ENCODE measurements at regions not wholly inside any gene's neighbourhood (a gene's known extent, or its start where the extent isn't known, plus 50 kb on each side); places are given as distances from the start of the nearest gene placed in this dataset.

DNA sequence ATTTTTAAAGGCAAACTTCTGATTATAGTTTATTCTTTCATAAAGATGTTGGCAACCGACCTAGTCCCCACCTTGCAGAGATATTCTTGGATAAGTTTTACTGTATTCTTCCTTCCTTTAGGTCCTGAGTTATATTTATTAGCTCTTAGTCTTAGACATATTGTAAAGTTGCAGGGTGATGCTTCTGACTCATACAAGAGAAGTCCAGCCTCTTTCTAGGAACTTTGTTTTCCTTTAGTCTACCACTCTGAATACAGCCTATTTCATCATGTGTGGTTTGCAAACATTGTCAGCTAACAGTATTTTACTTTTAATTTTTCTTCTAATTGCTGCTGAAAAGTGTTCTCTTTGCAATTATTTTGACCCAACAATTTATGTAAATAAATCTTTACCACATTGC, 686.7 kb downstream of the COL12A1 start:
- H3K36me3 ChIP-seq, result no peaks in the 10 kb centered on the region
- no peak for TF ChIP-seq CTCF (IDR thresholded peaks at IDR 0.05; ENCODE audit: low read depth, low read length)
- no peak overlapping the region for H3K4me3 ChIP-seq (ENCODE audit: low read depth, low read length)
- H3K4me1 ChIP-seq, result no peaks in the 10 kb centered on the region
- no peak for DNase-seq
- no peaks in the 10 kb centered on the region for H3K9me3 ChIP-seq
- no peaks in the 10 kb centered on the region for H3K27me3 ChIP-seq

DNA sequence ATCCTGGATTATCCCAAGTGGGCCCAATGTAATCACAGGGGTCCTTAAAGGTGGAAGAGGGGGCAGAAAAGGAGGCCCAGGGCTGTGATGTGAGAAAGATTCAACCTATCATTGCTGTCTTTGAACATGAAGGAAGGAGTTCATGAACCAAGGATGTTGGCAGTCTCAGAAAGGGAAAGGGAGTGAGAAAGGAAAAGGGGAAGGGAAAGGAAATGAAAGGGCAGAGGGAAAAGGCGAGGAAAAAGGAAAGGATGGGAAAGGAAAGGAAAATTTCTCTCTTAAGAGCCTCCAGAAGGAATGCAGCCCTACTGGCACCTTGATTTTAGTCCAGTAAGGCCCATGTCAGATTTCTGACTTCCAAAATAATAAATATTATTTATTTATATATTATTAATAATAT, 687.8 kb downstream of the COL12A1 start:
- Histone ChIP-seq H3K36me3 (no peaks in the 10 kb centered on the region), H3K4me3 (ENCODE audit: low read depth, low read length) (no peak overlapping the region), H3K27me3 (no peaks in the 10 kb centered on the region), H3K9me3 (no peaks in the 10 kb centered on the region), H3K4me1 (no peaks in the 10 kb centered on the region)
- no peak for TF ChIP-seq CTCF (IDR thresholded peaks at IDR 0.05; ENCODE audit: low read depth, low read length)
- no peak for DNase-seq

- Histone ChIP-seq H3K9me3 (no peaks in the 10 kb centered on the region), H3K4me1 (no peaks in the 10 kb centered on the region), H3K27me3 (no peaks in the 10 kb centered on the region), H3K4me3 (ENCODE audit: low read depth, low read length) (no peak overlapping the region), H3K36me3 (no peaks in the 10 kb centered on the region)
- DNase-seq, result no peak
- TF ChIP-seq CTCF (IDR thresholded peaks at IDR 0.05; ENCODE audit: low read depth, low read length), result no peak
Measured at GRCh38 chr6:74510878-74511277, 695.0 kb downstream of the COL12A1 start.

- Histone ChIP-seq H3K4me3 (ENCODE audit: low read depth, low read length) (no peak overlapping the region), H3K36me3 (no peaks in the 10 kb centered on the region), H3K4me1 (no peaks in the 10 kb centered on the region), H3K9me3 (no peaks in the 10 kb centered on the region; the same call in 1 of the 2 replicates), H3K27me3 (no peaks in the 10 kb centered on the region)
- no peak for DNase-seq
- no peak for TF ChIP-seq CTCF (IDR thresholded peaks at IDR 0.05; ENCODE audit: low read depth, low read length)
Measured at GRCh38 chr6:74507649-74508048, 698.2 kb downstream of the COL12A1 start.

GRCh38 chr6:74505391-74505790, 700.5 kb downstream of the COL12A1 start:
- H3K27me3 ChIP-seq, result no peaks in the 10 kb centered on the region
- H3K4me1 ChIP-seq, result no peaks in the 10 kb centered on the region
- H3K36me3 ChIP-seq, result no peaks in the 10 kb centered on the region
- no peak for DNase-seq
- H3K9me3 ChIP-seq, result no peaks in the 10 kb centered on the region; the same call in 1 of the 2 replicates
- no peak for TF ChIP-seq CTCF (IDR thresholded peaks at IDR 0.05; ENCODE audit: low read depth, low read length)
- H3K4me3 ChIP-seq (ENCODE audit: low read depth, low read length), result no peak overlapping the region

GRCh38 chr6:74504941-74505340, 700.9 kb downstream of the COL12A1 start:
- no peak for DNase-seq
- Histone ChIP-seq H3K4me1 (no peaks in the 10 kb centered on the region), H3K27me3 (no peaks in the 10 kb centered on the region), H3K9me3 (no peaks in the 10 kb centered on the region; the same call in 1 of the 2 replicates), H3K36me3 (no peaks in the 10 kb centered on the region), H3K4me3 (ENCODE audit: low read depth, low read length) (no peak overlapping the region)
- TF ChIP-seq CTCF (IDR thresholded peaks at IDR 0.05; ENCODE audit: low read depth, low read length), result no peak
